ENCODE measurements at regions not wholly inside any gene's neighbourhood (a gene's known extent, or its start where the extent isn't known, plus 50 kb on each side); places are given as distances from the start of the nearest gene placed in this dataset.

DNA sequence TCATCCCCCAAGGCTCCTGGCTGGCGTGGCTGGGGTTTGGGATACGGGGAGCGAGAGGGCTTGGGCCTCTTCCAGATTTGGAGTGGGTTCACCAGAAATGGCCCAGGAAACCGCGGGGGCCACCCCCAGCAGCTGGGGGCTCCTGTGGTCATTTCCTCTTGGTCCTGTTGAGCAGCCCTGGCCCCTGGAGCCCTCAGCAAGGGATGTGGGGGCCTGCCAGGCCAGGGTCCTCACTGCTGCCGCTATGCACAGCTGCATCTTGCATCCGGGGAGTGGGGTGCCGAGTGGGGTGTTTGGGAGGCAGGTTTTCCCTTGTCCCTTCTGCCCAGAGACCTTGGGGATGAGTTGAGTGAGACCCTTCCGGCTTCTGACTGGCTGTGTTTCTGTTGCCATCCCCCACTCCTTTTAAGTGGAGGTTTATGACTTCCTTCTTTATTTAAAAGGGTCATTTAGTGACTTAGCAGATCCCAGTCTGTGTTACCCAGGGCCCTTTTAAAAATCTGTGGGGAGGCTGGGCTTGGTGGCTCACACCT, 319.8 kb downstream of the SEC14L1 start:
- H3K9ac ChIP-seq (ENCODE audit: insufficient read depth in 1 of 2, low read depth in 2 of 2, low read length in 2 of 2): peak overlapping the region; percentile 27 to 88; a peak in 3 of 4 replicates
- H3K79me2 ChIP-seq (ENCODE audit: control insufficient read depth, insufficient read depth, low read length): peaks cover 71% of the 10 kb centered on the region
- TF ChIP-seq PCBP1 (IDR thresholded peaks at IDR 0.05; ENCODE audit: low read depth, low read length, poor library complexity, severe bottlenecking) (no peak), EWSR1 (IDR thresholded peaks at IDR 0.05; ENCODE audit: borderline replicate concordance, low read depth, partially characterized antibody) (no peak), ZNF644 (tag; IDR thresholded peaks at IDR 0.05; ENCODE audit: low read depth) (no peak), RBM22 (IDR thresholded peaks at IDR 0.05; ENCODE audit: low read depth, low read length, poor library complexity, severe bottlenecking) (peak; percentile 34), ZNF263 (CRISPR knock-in tag; IDR thresholded peaks at IDR 0.05; ENCODE audit: borderline replicate concordance) (0 out of 2 replicates have a peak, but pooled peaks have one; percentile 7), RBM34 (IDR thresholded peaks at IDR 0.05; ENCODE audit: borderline replicate concordance, insufficient read depth, low read length) (no peak), E2F5 (CRISPR knock-in tag; IDR thresholded peaks at IDR 0.05) (no peak), FOSL1 (tag; conservative IDR thresholded peaks at IDR 0.05) (no peak), ZFP1 (CRISPR knock-in tag; IDR thresholded peaks at IDR 0.05) (no peak), MTA3 (IDR thresholded peaks at IDR 0.05; ENCODE audit: borderline replicate concordance) (no peak), TBP (optimal IDR thresholded peaks at IDR 0.05; ENCODE audit: low read depth, low read length) (no peak), TAF7 (tag; IDR thresholded peaks at IDR 0.05) (no peak), ELF1 (tag; IDR thresholded peaks at IDR 0.05) (0 out of 2 replicates have a peak, but pooled peaks have one; percentile 31), SMARCA4 (IDR thresholded peaks at IDR 0.05) (no peak), RFX7 (CRISPR knock-in tag; IDR thresholded peaks at IDR 0.05) (no peak), POU5F1 (IDR thresholded peaks at IDR 0.05; ENCODE audit: borderline replicate concordance, low read depth, low read length, partially characterized antibody) (no peak), ZFP36 (IDR thresholded peaks at IDR 0.05; ENCODE audit: low read depth, low read length, partially characterized antibody) (no peak), SNIP1 (IDR thresholded peaks at IDR 0.05; ENCODE audit: low read depth) (peak; percentile 93), TAF9B (IDR thresholded peaks at IDR 0.05; ENCODE audit: partially characterized antibody) (no peak), E2F4 (CRISPR knock-in tag; IDR thresholded peaks at IDR 0.05; ENCODE audit: low read depth) (no peak)
- TF ChIP-seq, protein P1, sequence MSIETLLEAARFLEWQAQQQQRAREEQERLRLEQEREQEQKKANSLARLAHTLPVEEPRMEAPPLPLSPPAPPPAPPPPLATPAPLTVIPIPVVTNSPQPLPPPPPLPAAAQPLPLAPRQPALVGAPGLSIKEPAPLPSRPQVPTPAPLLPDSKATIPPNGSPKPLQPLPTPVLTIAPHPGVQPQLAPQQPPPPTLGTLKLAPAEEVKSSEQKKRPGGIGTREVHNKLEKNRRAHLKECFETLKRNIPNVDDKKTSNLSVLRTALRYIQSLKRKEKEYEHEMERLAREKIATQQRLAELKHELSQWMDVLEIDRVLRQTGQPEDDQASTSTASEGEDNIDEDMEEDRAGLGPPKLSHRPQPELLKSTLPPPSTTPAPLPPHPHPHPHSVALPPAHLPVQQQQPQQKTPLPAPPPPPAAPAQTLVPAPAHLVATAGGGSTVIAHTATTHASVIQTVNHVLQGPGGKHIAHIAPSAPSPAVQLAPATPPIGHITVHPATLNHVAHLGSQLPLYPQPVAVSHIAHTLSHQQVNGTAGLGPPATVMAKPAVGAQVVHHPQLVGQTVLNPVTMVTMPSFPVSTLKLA (conservative IDR thresholded peaks at IDR 0.05): no peak

More for the DNA sequence above, 319.8 kb downstream of the SEC14L1 start:
- no peaks in the 10 kb centered on the region for H3K9me1 ChIP-seq (ENCODE audit: control insufficient read depth, insufficient read depth, low read length)
- BruUV-seq (replicated peaks): no TSS peak
- DNase-seq (ENCODE audit: extremely low read depth in 1 of 4, low spot score in 3 of 4) (peak in 1 of 4 experiments; percentile 46), FAIRE-seq (no peak), ATAC-seq (peak; percentile 61)
- intact Hi-C loops (cut with micrococcal nuclease) (no loop called here), in situ Hi-C loops (cut with MboI) (no loop called here)
- CTCF ChIA-PET (ENCODE audit: low intra/inter-chr PET ratio): no interaction called here
- H3K27me3 ChIP-seq (ENCODE audit: control insufficient read depth in 2 of 2, insufficient read depth in 2 of 2, low read length in 2 of 2): no peaks in the 10 kb centered on the region
- POLR2A ChIA-PET: interaction anchor here (0.9 to 1.6 kb wide), 3 partner anchors 10 to 36 kb away, joined by 3 to 6 read pairs (median 4); no protein-coding TSS in a partner anchor
- peaks cover 17% of the 10 kb centered on the region; the same call in 1 of the 3 replicates for H3K36me3 ChIP-seq (ENCODE audit: control insufficient read depth, insufficient read depth, low read length)
- peak overlapping the region; percentile 66 for H3K4me2 ChIP-seq (ENCODE audit: insufficient read depth, low read length)
- H3K4me3 ChIP-seq: no peak overlapping the region
- peaks cover 26 to 53% of the 10 kb centered on the region in 2 experiments for H3K4me1 ChIP-seq (replicated peaks in 1 of 2; ENCODE audit: control insufficient read depth in 2 of 2, insufficient read depth in 2 of 2, low read length in 2 of 2)
- H3K27ac ChIP-seq (ENCODE audit: extremely low read depth, low read depth, low read length): peak overlapping the region; percentile 78; the same call in 2 of the 3 replicates
- H4K20me1 ChIP-seq (replicated peaks; ENCODE audit: control insufficient read depth, insufficient read depth, low read length): peaks cover 11% of the 10 kb centered on the region; the same call in 1 of the 2 replicates
- H2AFZ ChIP-seq (ENCODE audit: low read depth, low read length): no peak overlapping the region
- H3K9me3 ChIP-seq (replicated peaks; ENCODE audit: control insufficient read depth, insufficient read depth, low read depth, low read length): no peaks in the 10 kb centered on the region
- 39% methylated on average over 7 of the region's 9 CpGs for WGBS (ENCODE audit: insufficient coverage, low coverage, missing lambda C conversion rate)
